ENCODE measurements at regions not wholly inside any gene's neighbourhood (a gene's known extent, or its start where the extent isn't known, plus 50 kb on each side); places are given as distances from the start of the nearest gene placed in this dataset.

DNA sequence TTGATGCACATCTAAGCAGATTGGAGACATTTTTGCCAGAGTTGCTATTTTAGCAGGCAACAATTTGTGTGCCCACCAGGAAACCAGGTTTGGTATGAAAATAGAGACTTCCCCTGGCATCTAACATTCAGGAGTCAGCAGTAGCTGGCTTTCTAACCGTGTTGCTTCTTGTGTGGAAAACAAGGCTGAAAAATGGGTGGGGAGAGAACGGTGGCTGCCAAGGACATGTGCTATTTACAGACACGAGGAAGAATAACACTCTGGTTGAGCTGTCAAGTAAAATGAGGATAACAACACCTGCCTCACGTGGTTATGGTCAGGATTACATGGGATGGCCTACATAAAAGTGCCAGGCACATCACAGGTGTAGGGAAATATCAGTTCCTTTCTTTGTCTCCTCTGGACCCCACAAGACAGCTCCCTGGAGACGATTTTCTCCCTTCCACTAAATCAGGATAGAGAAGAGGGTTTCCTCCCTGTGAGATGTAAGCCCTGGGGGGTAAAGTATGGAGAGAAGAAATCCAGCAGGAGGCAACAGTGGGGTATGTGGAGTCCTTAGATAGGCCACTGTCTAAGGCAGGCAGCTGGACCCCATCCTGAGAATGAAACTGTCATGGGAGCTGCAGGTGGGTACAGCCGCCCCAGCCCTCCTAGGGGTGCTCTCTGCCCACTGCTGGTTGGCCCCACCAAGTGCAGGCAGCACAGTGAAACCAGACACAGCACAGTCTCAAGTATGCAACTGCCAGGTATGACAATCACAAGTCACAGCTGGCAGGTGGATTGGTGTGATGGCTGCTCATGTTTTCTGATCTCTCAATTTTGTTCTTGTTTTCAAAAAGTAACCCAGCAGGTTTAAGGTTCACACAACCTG is 80.3 kb downstream of the TENT5C start:
- Mint-ChIP-seq H3K9me3 (no peaks in the 10 kb centered on the region), H3K4me1 (peaks cover 8% of the 10 kb centered on the region), H3K36me3 (ENCODE audit: low read depth) (no peaks in the 10 kb centered on the region), H3K4me3 (no peak overlapping the region), H3K27ac (no peak overlapping the region), H3K27me3 (peaks cover 10% of the 10 kb centered on the region)
- TF ChIP-seq, protein P1, sequence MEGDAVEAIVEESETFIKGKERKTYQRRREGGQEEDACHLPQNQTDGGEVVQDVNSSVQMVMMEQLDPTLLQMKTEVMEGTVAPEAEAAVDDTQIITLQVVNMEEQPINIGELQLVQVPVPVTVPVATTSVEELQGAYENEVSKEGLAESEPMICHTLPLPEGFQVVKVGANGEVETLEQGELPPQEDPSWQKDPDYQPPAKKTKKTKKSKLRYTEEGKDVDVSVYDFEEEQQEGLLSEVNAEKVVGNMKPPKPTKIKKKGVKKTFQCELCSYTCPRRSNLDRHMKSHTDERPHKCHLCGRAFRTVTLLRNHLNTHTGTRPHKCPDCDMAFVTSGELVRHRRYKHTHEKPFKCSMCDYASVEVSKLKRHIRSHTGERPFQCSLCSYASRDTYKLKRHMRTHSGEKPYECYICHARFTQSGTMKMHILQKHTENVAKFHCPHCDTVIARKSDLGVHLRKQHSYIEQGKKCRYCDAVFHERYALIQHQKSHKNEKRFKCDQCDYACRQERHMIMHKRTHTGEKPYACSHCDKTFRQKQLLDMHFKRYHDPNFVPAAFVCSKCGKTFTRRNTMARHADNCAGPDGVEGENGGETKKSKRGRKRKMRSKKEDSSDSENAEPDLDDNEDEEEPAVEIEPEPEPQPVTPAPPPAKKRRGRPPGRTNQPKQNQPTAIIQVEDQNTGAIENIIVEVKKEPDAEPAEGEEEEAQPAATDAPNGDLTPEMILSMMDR (IDR thresholded peaks at IDR 0.05): no peak
- CTCF ChIA-PET: no interaction called here
- ATAC-seq (ENCODE audit: low read depth): no peak
- no peak for DNase-seq
- POLR2A ChIA-PET: interaction anchor here (0.6 kb wide), 1 partner anchor 74 kb away, joined by 3 read pairs; no protein-coding TSS in a partner anchor
- intact Hi-C loops (cut with micrococcal nuclease): no loop called here

DNA sequence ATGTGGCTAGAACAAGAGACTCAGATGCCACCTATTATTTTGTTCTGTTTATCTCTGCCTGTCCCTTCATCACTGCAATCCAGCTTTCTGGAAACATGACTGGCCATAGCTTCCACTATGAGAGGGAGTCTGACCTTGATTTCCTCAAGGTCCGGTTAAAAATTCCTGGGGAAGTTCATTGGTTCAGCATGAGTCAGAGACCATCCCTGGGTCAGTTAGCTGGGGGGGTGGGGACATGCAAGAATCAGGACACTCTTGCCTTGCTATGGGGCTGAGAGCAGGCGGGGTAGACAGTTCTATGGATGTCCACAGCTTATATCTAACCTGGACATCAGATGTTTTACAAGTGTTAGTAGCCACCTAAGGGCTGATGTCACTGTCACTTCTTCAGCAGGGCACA is 81.1 kb downstream of the TENT5C start:
- H3K9me3 Mint-ChIP-seq: no peaks in the 10 kb centered on the region
- ChIA-PET CTCF (no interaction called here), POLR2A (no interaction called here)
- no peak overlapping the region for H3K27ac Mint-ChIP-seq
- H3K36me3 Mint-ChIP-seq (ENCODE audit: low read depth): no peaks in the 10 kb centered on the region
- peaks cover 8% of the 10 kb centered on the region for H3K4me1 Mint-ChIP-seq
- peaks cover 10% of the 10 kb centered on the region for H3K27me3 Mint-ChIP-seq
- DNase-seq: no peak
- no peak overlapping the region for H3K4me3 Mint-ChIP-seq
- TF ChIP-seq, protein P1 (IDR thresholded peaks at IDR 0.05): no peak
- intact Hi-C loops (cut with micrococcal nuclease): no loop called here
- no peak for ATAC-seq (ENCODE audit: low read depth)

DNA sequence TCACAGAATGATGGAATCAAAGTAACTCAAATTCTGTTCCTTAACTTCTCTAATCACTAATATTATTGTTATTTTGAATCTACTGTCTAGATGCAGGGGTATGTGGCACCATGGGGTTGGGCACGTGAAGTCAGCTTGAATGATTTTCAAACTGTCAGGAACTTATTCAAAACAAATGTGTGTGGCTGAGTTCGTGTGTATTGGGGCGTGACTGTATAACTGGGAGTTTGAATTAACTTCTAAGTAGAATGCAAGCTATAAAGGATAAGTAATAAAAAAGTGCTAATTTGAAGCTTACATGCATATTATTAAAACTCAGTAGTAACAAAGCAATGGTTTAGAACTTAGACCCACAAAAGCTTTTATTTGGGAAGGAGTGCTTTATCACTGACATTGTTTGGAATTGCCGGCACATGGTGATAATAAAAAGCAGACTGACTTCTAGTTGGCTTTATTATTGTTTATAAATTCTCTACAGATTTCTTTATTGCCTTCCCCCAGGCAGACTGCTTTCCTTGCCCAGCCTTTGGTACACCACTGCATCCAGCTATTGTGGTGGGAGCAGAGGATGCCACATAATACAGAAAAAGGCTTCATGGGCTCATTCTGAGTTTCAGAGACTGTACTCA is 84.3 kb downstream of the TENT5C start:
- Mint-ChIP-seq H3K4me1 (peaks cover 3% of the 10 kb centered on the region), H3K9me3 (no peaks in the 10 kb centered on the region), H3K4me3 (no peak overlapping the region), H3K36me3 (ENCODE audit: low read depth) (no peaks in the 10 kb centered on the region), H3K27me3 (peaks cover 10% of the 10 kb centered on the region), H3K27ac (no peak overlapping the region)
- DNase-seq (no peak), ATAC-seq (ENCODE audit: low read depth) (no peak)
- ChIA-PET POLR2A (interaction anchor here (1.0 kb wide), 1 partner anchor 81 kb away, joined by 3 read pairs; no protein-coding TSS in a partner anchor), CTCF (interaction anchor here (0.9 to 2.0 kb wide), 4 partner anchors 16 to 177 kb away, joined by 3 to 5 read pairs (median 4); no protein-coding TSS in a partner anchor)
- intact Hi-C loops (cut with micrococcal nuclease): no loop called here
- TF ChIP-seq, protein P1 (IDR thresholded peaks at IDR 0.05): no peak

DNA sequence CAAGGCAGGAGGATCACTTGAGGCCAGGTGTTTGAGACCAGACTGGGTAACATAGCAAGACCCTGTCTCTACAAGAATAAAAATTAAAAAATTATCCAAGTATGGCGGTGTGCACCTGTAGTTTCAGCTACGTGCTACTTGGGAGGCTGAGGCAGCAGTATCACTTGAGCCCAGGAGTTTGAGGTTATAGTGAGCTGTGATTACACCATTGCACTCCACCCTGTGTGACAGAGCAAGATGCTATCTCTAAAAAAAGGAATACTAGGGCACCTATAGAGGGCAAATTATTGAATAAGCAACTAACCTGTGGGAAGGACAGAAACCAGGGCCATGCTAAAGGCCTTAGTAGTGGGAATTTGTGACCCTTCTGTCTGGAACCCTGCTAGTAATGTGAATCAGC is 86.1 kb downstream of the TENT5C start:
- intact Hi-C loops (cut with micrococcal nuclease): no loop called here

More for the DNA sequence above, 86.1 kb downstream of the TENT5C start:
- no peak overlapping the region for H3K27ac Mint-ChIP-seq
- no peaks in the 10 kb centered on the region for H3K36me3 Mint-ChIP-seq (ENCODE audit: low read depth)
- peaks cover 3% of the 10 kb centered on the region for H3K4me1 Mint-ChIP-seq
- ATAC-seq (ENCODE audit: low read depth) (no peak), DNase-seq (no peak)
- POLR2A ChIA-PET: no interaction called here
- H3K4me3 Mint-ChIP-seq: no peak overlapping the region
- no peaks in the 10 kb centered on the region for H3K9me3 Mint-ChIP-seq
- TF ChIP-seq, protein P1 (IDR thresholded peaks at IDR 0.05): no peak
- peaks cover 10% of the 10 kb centered on the region for H3K27me3 Mint-ChIP-seq
- CTCF ChIA-PET: interaction anchor here (2.0 kb wide), 1 partner anchor 18 kb away, joined by 5 read pairs; no protein-coding TSS in a partner anchor

Measured in activated B cell treated with CpG ODN at 0.5 μM for 24 hours (primary cell).